GM18519 (cell line): ENCODE measurements at regions not wholly inside any gene's neighbourhood (a gene's known extent, or its start where the extent isn't known, plus 50 kb on each side); places are given as distances from the start of the nearest gene placed in this dataset.

Source experiments
- ATAC-seq: cut with Tn5 transposase; IDR thresholded peaks from one replicate; pipeline ENCODE4 v1.9.1; 2021; ENCODE audit warnings: mild to moderate bottlenecking, moderate library complexity; ENCODE audit not compliant: unreplicated experiment, low FRiP score

DNA sequence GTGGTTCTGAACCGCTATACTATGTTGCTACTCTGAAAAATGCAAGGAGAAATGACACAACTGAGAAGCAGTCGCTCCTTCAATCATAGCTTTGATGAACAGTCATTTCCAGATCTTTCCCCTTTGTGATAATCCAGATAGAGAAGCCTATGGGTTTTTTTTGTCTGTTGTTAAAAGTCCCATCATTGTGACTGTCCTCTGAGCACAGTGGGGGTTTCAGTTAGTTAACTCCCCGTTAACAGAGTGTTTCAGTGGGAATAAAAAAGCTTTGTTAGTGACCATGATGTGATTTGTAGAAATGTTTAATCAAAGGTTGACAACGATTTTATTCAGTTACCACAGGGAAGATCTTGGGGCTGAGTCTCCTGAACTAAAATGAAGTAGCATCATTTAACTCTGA, 176.2 kb upstream of the MAOA start:
- no peak for ATAC-seq

DNA sequence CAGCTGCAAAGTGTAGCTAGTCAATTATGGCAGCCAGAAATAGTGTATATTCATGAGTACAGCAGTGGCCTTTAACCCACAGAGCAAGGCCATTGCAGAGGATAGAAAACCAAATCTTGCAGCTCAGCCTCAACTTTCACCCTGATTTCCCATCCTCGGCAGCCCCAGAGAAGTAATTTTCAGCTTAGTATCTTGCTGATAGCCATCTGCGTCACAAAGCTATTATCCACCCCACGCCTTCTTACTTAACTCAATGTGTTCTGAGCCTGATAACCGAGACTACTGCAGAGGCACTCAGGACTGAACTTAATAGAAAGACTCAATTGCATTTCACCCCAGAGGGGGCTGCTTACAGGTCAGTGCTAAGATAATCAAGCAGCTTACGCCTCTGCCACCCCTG, 174.5 kb upstream of the MAOA start:
- no peak for ATAC-seq

DNA sequence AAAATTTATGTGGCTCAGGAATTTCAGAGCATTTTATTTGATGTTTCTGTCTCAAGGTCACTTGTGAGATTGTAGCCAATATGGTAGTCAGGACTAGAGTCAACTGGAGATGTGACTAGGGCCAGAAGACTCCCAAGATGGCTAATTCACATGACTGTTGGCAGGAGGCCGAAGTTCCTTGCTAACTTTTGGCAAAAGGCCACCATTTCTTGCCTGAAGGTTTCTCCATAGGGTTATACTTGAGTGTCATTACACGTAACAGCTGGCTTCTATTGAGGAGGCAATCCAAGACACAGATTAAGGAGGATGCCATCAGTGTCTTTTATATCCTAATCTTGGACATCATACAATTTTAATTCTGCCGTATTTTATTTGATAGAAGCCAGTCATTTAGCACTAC, 162.3 kb upstream of the MAOA start:
- ATAC-seq: no peak

GRCh38 chrX:43500246-43500645, 155.9 kb upstream of the MAOA start:
- no peak for ATAC-seq

DNA sequence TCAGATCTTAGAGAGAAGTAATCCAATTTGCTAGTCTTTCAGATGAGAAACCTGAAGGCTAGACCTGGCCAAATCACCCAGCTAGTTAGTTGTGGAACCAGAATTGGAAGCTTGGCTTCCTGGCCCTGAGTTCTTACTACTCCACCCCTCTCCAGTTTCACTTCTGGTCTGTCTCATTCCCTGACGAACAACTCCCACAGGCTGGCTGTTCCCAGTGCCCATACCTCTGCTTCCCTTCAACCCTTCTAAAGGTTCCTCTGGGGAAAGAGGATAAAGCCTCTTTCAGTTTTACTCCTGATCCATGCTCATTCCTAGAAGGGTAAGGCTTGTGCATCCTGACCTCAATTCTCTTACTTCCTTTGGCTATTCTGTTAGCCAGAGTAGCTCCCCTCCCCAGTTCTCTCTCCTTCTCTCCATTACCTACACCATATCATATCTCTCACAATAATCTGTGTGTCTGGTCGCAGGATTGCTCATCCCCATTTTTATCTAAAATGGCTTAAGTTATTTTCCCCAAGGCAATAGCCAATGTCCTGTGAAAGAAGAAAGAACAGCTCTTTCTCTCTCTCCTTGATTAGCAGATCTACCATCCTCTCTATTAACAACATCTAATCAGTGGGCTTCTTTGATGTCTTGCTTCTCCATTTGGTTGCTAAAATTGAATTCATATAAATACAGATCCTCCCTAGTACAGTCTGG, 155.0 kb upstream of the MAOA start:
- ATAC-seq: no peak

DNA sequence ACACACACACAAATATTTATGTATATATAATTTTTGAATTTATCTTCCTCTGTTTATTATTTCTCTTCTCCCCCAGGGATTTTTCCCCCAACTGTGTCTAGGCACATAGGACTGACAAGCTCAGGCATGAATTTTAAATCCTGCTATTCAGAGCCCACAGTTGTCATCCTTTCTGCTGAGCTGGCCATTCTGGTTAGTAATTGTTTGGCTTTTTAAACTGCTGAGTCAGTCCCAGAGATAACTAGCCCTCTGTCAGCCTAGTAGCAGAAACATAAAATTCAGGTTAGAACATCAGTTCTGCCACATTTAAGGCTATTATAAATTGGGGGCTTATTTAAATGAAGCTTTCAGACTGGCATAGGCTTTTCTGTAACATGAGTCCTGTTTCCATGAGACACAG, 151.7 kb upstream of the MAOA start:
- no peak for ATAC-seq

DNA sequence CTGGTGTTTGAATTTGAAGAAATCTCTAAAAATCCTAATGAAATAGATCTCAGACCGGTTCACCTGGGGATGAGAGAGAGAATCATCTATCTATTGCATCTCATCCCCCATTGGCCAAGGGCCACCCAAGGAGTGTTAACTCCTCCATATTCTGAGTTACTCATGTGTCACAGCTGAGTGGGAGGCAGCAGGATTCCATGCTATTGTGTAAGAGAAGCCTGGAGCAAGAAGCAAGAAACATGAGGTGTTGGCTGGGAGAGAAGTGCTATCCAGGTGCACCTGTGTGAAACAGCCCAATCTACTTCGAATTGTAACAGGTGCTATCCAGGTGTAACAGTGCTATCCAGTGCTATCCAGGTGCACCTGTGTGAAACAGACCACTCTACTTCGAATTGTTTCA, 150.3 kb upstream of the MAOA start:
- ATAC-seq: no peak

- ATAC-seq: no peak
Observed at GRCh38 chrX:43508694-43509093, 147.4 kb upstream of the MAOA start.

DNA sequence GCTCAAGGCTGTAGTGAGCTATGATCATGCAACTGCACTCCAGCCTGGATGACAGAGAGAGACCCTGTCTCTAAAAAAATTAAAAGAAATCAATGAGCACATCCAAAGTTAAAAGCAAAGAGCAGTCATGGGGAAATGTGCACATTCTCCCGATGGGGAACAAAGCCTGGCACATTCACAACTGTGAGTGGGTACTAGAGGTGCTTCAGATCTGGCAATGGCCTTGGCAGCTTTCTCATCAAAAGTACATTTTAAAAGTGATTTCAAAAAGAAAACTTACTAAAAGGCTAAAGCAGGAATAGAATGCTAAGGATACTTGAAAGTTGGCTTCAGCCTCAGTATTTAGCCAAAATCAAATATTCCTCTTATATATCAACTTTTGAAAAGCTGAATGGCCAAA, 145.9 kb upstream of the MAOA start:
- no peak for ATAC-seq

GRCh38 chrX:43513085-43513484, 143.0 kb upstream of the MAOA start:
- ATAC-seq: no peak

GRCh38 chrX:43514820-43515219, 141.3 kb upstream of the MAOA start:
- ATAC-seq: no peak

DNA sequence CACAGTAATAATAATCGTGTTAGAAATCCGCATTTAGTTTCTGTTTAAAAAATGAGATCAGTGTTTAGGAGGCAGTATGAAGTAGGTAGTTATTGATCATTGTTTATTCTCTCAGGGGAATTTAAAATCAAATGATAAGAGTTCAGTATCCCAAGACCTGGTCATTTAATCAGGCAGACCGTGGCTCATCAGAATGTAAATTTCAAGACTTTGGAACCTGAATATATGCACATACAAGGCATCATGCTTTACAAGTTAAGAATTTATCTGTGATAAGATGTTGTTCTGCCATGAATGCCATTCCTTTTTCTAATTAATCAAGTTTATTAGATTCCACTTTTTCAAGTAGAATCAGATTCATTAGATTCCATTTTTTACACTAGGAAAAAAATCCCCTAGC, 133.5 kb upstream of the MAOA start:
- ATAC-seq: no peak

DNA sequence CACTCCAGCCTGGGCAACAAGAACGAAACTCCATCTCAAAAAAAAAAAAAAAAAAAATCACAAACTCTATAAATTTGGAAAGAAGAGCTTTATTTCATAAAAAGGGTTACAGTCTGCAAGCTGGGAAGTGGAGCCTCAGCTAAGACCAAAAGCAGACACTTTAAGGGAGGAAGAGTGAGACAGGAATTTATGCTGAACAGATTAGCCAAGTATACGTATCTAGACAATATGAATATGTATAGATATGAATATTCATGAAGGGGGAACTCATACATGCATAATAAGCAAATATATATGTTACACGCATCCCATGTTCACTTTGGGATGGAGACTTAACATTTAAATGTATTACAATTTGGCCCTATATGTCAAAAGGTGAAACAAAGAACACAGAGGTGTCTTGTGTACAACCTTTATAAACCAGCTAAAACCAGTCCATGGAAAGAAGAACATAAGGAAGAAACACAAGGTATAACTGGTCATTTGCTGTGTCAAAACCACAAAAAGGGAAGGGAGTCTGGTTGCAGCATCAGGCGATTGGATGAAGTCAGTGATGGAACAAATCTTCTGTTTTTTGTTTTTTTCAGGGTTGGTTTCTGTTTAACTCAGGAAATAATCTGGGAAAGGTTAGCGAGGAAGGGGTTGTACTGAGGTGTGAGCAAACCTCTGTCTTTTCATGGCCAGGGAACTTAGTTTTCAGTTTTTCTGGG, 130.0 kb upstream of the MAOA start:
- no peak for ATAC-seq

DNA sequence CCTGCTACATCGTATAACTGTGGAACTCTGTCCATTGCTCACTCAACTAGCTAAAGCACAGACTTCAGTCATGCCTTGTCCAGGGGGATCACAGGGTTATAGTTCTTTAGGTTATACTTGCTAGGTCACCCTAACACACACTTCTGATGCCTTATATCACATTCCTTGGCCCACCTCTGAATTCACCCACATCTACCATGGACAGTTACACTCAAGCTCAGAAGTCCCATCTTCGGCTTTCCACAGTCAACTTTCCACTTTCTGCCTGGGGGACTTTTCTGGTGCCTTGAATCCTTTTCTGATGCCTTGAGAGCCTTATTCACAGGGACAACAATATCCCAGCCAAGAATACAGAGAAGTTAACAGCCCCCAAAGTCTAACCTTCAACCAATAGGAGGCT, 129.2 kb upstream of the MAOA start:
- no peak for ATAC-seq

DNA sequence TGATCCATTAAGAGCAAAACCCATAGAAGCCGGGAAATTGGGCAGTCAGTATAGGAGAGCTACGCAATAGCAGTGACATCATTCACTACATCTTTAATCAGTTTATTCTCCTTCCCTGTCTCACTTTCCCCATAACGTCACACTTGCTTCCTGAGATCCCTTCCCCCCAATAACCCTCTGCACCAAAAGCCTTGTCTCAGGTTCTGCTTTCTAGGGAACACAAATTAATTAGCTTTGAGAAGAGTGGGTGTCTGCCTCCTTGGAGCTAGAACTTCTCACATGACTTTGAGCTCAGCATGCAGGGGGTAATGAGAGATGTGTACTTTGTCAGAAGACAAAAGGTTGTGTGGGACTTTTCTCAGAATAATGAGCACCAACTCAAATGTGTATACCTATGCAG, 128.3 kb upstream of the MAOA start:
- ATAC-seq: no peak

- ATAC-seq: no peak
Observed at GRCh38 chrX:43530837-43531236, 125.3 kb upstream of the MAOA start.

GRCh38 chrX:43540318-43540717, 115.8 kb upstream of the MAOA start:
- ATAC-seq: no peak

GRCh38 chrX:43551590-43551989, 104.5 kb upstream of the MAOA start:
- no peak for ATAC-seq

- no peak for ATAC-seq
Observed at GRCh38 chrX:43552156-43552555, 103.9 kb upstream of the MAOA start.

- ATAC-seq: no peak
Observed at GRCh38 chrX:43552703-43553102, 103.4 kb upstream of the MAOA start.

DNA sequence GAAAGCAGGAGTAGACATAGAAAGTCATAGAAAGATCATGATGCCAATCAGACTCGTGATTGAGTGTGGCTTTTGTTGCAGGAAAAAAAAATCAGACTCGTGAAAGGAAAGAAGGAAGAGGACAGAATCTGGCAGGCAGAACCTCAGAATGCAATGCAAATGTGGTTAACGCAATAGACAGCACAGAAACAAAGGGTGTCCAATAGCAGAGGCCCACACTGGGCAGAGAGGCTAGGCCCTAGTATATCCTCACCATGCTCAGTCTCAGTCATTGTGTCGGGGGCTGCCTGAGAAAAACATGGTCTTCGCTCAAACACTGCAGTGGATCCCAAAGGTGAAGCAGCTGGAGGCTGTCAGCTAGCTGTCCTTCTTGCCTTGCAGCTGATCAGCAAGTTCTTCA, 102.8 kb upstream of the MAOA start:
- no peak for ATAC-seq

GRCh38 chrX:43556207-43556606, 99.9 kb upstream of the MAOA start:
- ATAC-seq: no peak
